ENCODE measurements at regions not wholly inside any gene's neighbourhood (a gene's known extent, or its start where the extent isn't known, plus 50 kb on each side); places are given as distances from the start of the nearest gene placed in this dataset.
"Not testable (repeated sequence)": the region's sequence is repeated elsewhere in the genome, so short reads cannot be mapped to it uniquely, and the experiment has no call there.

- TF ChIP-seq, protein P1, sequence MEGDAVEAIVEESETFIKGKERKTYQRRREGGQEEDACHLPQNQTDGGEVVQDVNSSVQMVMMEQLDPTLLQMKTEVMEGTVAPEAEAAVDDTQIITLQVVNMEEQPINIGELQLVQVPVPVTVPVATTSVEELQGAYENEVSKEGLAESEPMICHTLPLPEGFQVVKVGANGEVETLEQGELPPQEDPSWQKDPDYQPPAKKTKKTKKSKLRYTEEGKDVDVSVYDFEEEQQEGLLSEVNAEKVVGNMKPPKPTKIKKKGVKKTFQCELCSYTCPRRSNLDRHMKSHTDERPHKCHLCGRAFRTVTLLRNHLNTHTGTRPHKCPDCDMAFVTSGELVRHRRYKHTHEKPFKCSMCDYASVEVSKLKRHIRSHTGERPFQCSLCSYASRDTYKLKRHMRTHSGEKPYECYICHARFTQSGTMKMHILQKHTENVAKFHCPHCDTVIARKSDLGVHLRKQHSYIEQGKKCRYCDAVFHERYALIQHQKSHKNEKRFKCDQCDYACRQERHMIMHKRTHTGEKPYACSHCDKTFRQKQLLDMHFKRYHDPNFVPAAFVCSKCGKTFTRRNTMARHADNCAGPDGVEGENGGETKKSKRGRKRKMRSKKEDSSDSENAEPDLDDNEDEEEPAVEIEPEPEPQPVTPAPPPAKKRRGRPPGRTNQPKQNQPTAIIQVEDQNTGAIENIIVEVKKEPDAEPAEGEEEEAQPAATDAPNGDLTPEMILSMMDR (IDR thresholded peaks at IDR 0.05), result not testable (repeated sequence)
- TF ChIP-seq POLR2A (IDR thresholded peaks at IDR 0.05), result not testable (repeated sequence)
Measured at GRCh38 chr7:79750941-79751340, 297.5 kb upstream of the MAGI2 start.

All from right lobe of liver (tissue), 4 donors.